ENCODE measurements at regions not wholly inside any gene's neighbourhood (a gene's known extent, or its start where the extent isn't known, plus 50 kb on each side); places are given as distances from the start of the nearest gene placed in this dataset.
"Not testable (repeated sequence)": the region's sequence is repeated elsewhere in the genome, so short reads cannot be mapped to it uniquely, and the experiment has no call there.

- Mint-ChIP-seq H3K4me3 (no peak overlapping the region), H3K4me1 (peaks cover 6% of the 10 kb centered on the region), H3K27ac (no peak overlapping the region), H3K36me3 (ENCODE audit: low read depth) (no peaks in the 10 kb centered on the region), H3K27me3 (ENCODE audit: low read depth) (no peaks in the 10 kb centered on the region), H3K9me3 (peaks cover 15% of the 10 kb centered on the region)
- TF ChIP-seq CTCF (IDR thresholded peaks at IDR 0.05; ENCODE audit: unreplicated experiment in 3 of 3) = no peak
These were observed 219.2 kb downstream of the FGFR2 start for GRCh38 chr10:121379013-121379412.

GRCh38 chr10:121380211-121380610 is 218.0 kb downstream of the FGFR2 start:
- no peak overlapping the region for H3K4me3 Mint-ChIP-seq
- no peaks in the 10 kb centered on the region for H3K27me3 Mint-ChIP-seq (ENCODE audit: low read depth)
- TF ChIP-seq CTCF (IDR thresholded peaks at IDR 0.05; ENCODE audit: unreplicated experiment in 3 of 3) = no peak
- H3K9me3 Mint-ChIP-seq = peaks cover 24% of the 10 kb centered on the region
- peaks cover 4% of the 10 kb centered on the region for H3K36me3 Mint-ChIP-seq (ENCODE audit: low read depth)
- H3K4me1 Mint-ChIP-seq = peaks cover 6% of the 10 kb centered on the region
- H3K27ac Mint-ChIP-seq = no peak overlapping the region

- not testable (repeated sequence) for H3K4me3 Mint-ChIP-seq; H3K36me3 Mint-ChIP-seq (ENCODE audit: low read depth); H3K27ac Mint-ChIP-seq
These were observed 216.2 kb downstream of the FGFR2 start for GRCh38 chr10:121382029-121382520.

GRCh38 chr10:121385136-121385535 is 213.1 kb downstream of the FGFR2 start:
- H3K27ac Mint-ChIP-seq = no peak overlapping the region
- no peak for TF ChIP-seq CTCF (IDR thresholded peaks at IDR 0.05; ENCODE audit: unreplicated experiment in 3 of 3)
- H3K4me3 Mint-ChIP-seq = no peak overlapping the region

More at GRCh38 chr10:121382029-121382520, 216.2 kb downstream of the FGFR2 start:
- not testable (repeated sequence) for H3K4me1 Mint-ChIP-seq; H3K27me3 Mint-ChIP-seq (ENCODE audit: low read depth)
- H3K9me3 Mint-ChIP-seq = peaks cover 32% of the 10 kb centered on the region

DNA sequence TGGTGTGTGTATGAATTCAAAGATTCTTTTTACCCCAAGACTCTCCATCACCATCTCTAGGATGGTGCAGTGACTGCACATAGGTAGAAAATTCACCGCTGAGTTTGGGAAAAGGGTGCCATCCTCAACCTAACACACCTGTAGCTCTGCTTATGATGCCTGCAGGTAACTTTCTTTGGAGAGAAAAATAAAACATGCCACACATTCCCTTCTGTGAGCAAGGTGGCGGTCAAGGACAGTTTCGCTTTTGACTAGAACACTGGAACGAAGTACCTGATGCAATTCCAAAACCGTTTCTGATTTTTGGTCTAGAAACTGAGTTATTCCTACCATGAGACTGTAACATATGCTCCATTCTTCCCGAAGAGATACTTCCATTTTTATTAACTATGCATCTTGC is 205.6 kb downstream of the FGFR2 start:
- no peaks in the 10 kb centered on the region for H3K4me1 Mint-ChIP-seq
- H3K9me3 Mint-ChIP-seq = peaks cover 9% of the 10 kb centered on the region
- H3K4me3 Mint-ChIP-seq = no peak overlapping the region
- no peak overlapping the region for H3K27ac Mint-ChIP-seq
- H3K36me3 Mint-ChIP-seq (ENCODE audit: low read depth) = no peaks in the 10 kb centered on the region
- H3K27me3 Mint-ChIP-seq (ENCODE audit: low read depth) = no peaks in the 10 kb centered on the region
- no peak for TF ChIP-seq CTCF (IDR thresholded peaks at IDR 0.05; ENCODE audit: unreplicated experiment in 3 of 3)

More at GRCh38 chr10:121385136-121385535, 213.1 kb downstream of the FGFR2 start:
- Mint-ChIP-seq H3K9me3 (peaks cover 35% of the 10 kb centered on the region), H3K4me1 (no peaks in the 10 kb centered on the region), H3K36me3 (ENCODE audit: low read depth) (peaks cover 4% of the 10 kb centered on the region), H3K27me3 (ENCODE audit: low read depth) (no peaks in the 10 kb centered on the region)

DNA sequence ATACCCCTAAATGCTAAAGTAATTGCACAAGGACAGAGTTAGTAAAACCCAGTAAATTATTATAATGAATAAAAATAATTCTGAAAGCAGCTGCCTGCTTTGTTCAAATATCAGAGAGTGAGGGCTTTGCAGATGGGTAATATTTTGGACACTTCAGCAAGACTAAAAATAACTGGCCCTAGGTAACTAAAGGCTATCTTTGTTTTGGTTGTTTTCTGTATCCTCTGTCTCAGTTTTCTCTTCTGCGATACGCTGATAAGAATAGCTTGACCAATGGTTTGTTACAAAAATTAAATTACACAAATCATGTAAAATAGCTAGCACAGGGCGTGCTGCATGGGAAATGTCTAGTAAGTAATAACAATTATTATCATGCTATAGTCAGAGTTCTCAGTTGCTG is 204.7 kb downstream of the FGFR2 start:
- Mint-ChIP-seq H3K4me3 (no peak overlapping the region), H3K36me3 (ENCODE audit: low read depth) (no peaks in the 10 kb centered on the region), H3K9me3 (peaks cover 11% of the 10 kb centered on the region), H3K4me1 (no peaks in the 10 kb centered on the region), H3K27me3 (ENCODE audit: low read depth) (no peaks in the 10 kb centered on the region), H3K27ac (no peak overlapping the region)
- TF ChIP-seq CTCF (IDR thresholded peaks at IDR 0.05; ENCODE audit: unreplicated experiment in 3 of 3) = no peak

DNA sequence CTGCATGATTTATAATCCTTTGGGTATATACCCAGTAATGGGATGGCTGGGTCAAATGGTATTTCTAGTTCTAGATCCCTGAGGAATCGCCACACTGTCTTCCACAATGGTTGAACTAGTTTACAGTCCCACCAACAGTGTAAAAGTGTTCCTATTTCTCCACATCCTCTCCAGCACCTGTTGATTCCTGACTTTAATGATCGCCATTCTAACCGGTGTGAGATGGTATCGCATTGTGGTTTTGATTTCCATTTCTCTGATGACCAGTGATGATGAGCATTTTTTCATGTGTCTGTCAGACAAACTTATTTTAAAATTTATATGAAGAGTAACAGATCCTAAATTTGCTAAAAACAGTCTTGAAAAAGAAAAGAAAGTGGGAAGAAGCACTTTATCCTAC is 197.7 kb downstream of the FGFR2 start:
- H3K27me3 Mint-ChIP-seq (ENCODE audit: low read depth); H3K4me3 Mint-ChIP-seq; H3K9me3 Mint-ChIP-seq; H3K27ac Mint-ChIP-seq; H3K4me1 Mint-ChIP-seq; H3K36me3 Mint-ChIP-seq (ENCODE audit: low read depth): not testable (repeated sequence)

Data from nephron (organoid).